ENCODE measurements at regions not wholly inside any gene's neighbourhood (a gene's known extent, or its start where the extent isn't known, plus 50 kb on each side); places are given as distances from the start of the nearest gene placed in this dataset.

DNA sequence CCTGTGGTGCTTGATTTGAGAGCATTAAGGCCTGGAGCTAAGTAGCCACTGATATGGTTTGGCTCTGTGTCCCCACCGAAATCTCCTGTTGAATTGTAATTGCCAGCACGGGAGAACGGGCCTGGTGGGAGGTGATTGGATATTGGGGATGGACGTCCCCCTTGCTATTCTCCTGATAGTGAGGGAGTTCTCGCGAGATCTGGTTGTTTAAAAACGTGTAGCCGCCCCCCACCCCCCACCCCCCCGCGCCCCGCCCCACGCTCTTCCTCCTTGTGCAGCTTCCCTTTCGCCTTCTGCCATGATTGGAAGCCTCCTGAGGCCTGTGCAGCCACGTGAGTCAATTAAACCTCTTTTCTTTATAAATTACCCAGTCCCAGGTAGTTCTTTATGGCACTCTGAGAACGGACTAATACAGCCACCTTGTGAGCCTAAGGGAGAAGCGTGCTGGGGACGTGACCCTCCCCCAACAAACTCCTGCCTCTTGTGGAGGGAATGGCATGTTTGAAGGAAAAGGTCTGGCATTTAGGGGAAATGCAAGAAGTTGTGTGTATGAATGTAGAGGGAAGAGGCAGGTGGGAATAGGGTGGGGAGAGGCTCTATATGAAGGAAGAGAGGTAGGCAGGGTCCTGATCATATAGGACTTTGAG, 118.0 kb upstream of the KMT2C start:
- TF ChIP-seq, protein P1, sequence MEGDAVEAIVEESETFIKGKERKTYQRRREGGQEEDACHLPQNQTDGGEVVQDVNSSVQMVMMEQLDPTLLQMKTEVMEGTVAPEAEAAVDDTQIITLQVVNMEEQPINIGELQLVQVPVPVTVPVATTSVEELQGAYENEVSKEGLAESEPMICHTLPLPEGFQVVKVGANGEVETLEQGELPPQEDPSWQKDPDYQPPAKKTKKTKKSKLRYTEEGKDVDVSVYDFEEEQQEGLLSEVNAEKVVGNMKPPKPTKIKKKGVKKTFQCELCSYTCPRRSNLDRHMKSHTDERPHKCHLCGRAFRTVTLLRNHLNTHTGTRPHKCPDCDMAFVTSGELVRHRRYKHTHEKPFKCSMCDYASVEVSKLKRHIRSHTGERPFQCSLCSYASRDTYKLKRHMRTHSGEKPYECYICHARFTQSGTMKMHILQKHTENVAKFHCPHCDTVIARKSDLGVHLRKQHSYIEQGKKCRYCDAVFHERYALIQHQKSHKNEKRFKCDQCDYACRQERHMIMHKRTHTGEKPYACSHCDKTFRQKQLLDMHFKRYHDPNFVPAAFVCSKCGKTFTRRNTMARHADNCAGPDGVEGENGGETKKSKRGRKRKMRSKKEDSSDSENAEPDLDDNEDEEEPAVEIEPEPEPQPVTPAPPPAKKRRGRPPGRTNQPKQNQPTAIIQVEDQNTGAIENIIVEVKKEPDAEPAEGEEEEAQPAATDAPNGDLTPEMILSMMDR (IDR thresholded peaks at IDR 0.05): no peak
- TF ChIP-seq POLR2A (IDR thresholded peaks at IDR 0.05) (no peak), POLR2AphosphoS5 (IDR thresholded peaks at IDR 0.05; ENCODE audit: insufficient read depth in 1 of 2, low read depth in 1 of 2) (no peak)
